HEK293 (cell line): ENCODE measurements at regions not wholly inside any gene's neighbourhood (a gene's known extent, or its start where the extent isn't known, plus 50 kb on each side); places are given as distances from the start of the nearest gene placed in this dataset.

Source experiments
- CTCF ChIP-seq: fragments of 450-650 bp; formaldehyde crosslinking; IDR thresholded peaks from 2 replicates; pipeline ENCODE4 v1.5.1; 2016; ENCODE audit warnings: missing biosample characterization, missing genetic modification characterization
- GLIS2 ChIP-seq: fragments of 450-650 bp; formaldehyde crosslinking; IDR thresholded peaks from 2 replicates; pipeline ENCODE4 v1.5.1; 2016; ENCODE audit warnings: missing biosample characterization, missing genetic modification characterization
- KLF9 ChIP-seq: fragments of 450-650 bp; formaldehyde crosslinking; IDR thresholded peaks from 2 replicates; pipeline ENCODE4 v1.5.1; 2016; ENCODE audit warnings: missing biosample characterization, missing genetic modification characterization, low read depth
- SP2 ChIP-seq: fragments of 450-650 bp; formaldehyde crosslinking; IDR thresholded peaks from 2 replicates; pipeline ENCODE4 v1.5.1; 2016; ENCODE audit warnings: missing biosample characterization, missing genetic modification characterization
- ZNF174 ChIP-seq: fragments of 450-650 bp; formaldehyde crosslinking; IDR thresholded peaks from 2 replicates; pipeline ENCODE4 v1.5.0; 2017; ENCODE audit warnings: missing biosample characterization, mild to moderate bottlenecking, missing genetic modification characterization
- ZNF24 ChIP-seq: fragments of 450-650 bp; formaldehyde crosslinking; IDR thresholded peaks from 2 replicates; pipeline ENCODE4 v1.5.1; 2016; ENCODE audit warnings: missing biosample characterization, missing genetic modification characterization
- ZNF530 ChIP-seq: fragments of 450-650 bp; formaldehyde crosslinking; IDR thresholded peaks from 2 replicates; pipeline ENCODE4 v1.5.1; 2016; ENCODE audit warnings: low read depth, missing biosample characterization, missing genetic modification characterization
- ZNF560 ChIP-seq: fragments of 450-650 bp; formaldehyde crosslinking; IDR thresholded peaks from 2 replicates; pipeline ENCODE4 v1.5.1; 2017; ENCODE audit warnings: missing biosample characterization, missing genetic modification characterization, borderline replicate concordance
- TF ChIP-seq, protein P1 (sequence below): sonication (generic); formaldehyde crosslinking; IDR thresholded peaks from 2 replicates; pipeline ENCODE4 v1.8.1; 2022; ENCODE audit warnings: mild to moderate bottlenecking, moderate library complexity, missing genetic modification reagents

- TF ChIP-seq ZNF560 (tag by site-specific recombination) (no peak), CTCF (tag by site-specific recombination) (no peak), ZNF174 (no peak), KLF9 (tag by site-specific recombination) (no peak), GLIS2 (no peak), SP2 (tag by site-specific recombination) (no peak), ZNF24 (tag by site-specific recombination) (no peak), ZNF530 (tag by site-specific recombination) (no peak)
- TF ChIP-seq, protein P1, sequence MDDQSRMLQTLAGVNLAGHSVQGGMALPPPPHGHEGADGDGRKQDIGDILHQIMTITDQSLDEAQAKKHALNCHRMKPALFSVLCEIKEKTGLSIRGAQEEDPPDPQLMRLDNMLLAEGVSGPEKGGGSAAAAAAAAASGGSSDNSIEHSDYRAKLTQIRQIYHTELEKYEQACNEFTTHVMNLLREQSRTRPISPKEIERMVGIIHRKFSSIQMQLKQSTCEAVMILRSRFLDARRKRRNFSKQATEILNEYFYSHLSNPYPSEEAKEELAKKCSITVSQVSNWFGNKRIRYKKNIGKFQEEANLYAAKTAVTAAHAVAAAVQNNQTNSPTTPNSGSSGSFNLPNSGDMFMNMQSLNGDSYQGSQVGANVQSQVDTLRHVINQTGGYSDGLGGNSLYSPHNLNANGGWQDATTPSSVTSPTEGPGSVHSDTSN (CRISPR knock-in tag) = no peak
Measured at GRCh38 chr1:193306430-193306829, 120.0 kb upstream of the B3GALT2 start.
